OCI-LY3 (cell line): ENCODE measurements at regions not wholly inside any gene's neighbourhood (a gene's known extent, or its start where the extent isn't known, plus 50 kb on each side); places are given as distances from the start of the nearest gene placed in this dataset.
"Not testable (repeated sequence)": the region's sequence is repeated elsewhere in the genome, so short reads cannot be mapped to it uniquely, and the experiment has no call there.

Source experiments
- CTCF ChIP-seq: fragments of 200-600, 300-600 bp; sonication (generic); IDR thresholded peaks from 2 replicates; pipeline ENCODE4 v1.5.1; 2014; ENCODE audit warnings: antibody characterized with exemption, low read length, low read depth
- EZH2phosphoT487 ChIP-seq: fragments of 200-600 bp; shearing (Covaris generic); IDR thresholded peaks from 2 replicates; pipeline ENCODE4 v1.6.1; 2018; ENCODE audit warnings: antibody characterized with exemption, mixed run types, low read depth

GRCh38 chr9:62931484-62931883 is 1741.6 kb downstream of the SPATA31A7 start:
- not testable (repeated sequence) for TF ChIP-seq CTCF, EZH2phosphoT487
